Dendritic cell treated with granulocyte-macrophage colony-stimulating factor and Interleukin-4, amounts not matched to agents 40 ng/mL and 50 ng/mL, for 4 days (primary cell): ENCODE measurements at regions not wholly inside any gene's neighbourhood (a gene's known extent, or its start where the extent isn't known, plus 50 kb on each side); places are given as distances from the start of the nearest gene placed in this dataset.

Experiments used
- H3K27ac Mint-ChIP-seq: one replicate; pipeline ENCODE4 v1.8.0; 2022; ENCODE audit warnings: mild to moderate bottlenecking, mixed read lengths
- H3K27me3 Mint-ChIP-seq: one replicate; pipeline ENCODE4 v1.8.0; 2022; ENCODE audit warnings: mild to moderate bottlenecking, mixed read lengths
- H3K36me3 Mint-ChIP-seq: one replicate; pipeline ENCODE4 v1.8.0; 2022; ENCODE audit warnings: low read depth, mixed read lengths
- H3K4me1 Mint-ChIP-seq: one replicate; pipeline ENCODE4 v1.8.0; 2022; ENCODE audit warnings: low read depth, mixed read lengths
- H3K4me3 Mint-ChIP-seq: one replicate; pipeline ENCODE4 v1.8.0; 2022; ENCODE audit warnings: mild to moderate bottlenecking, moderate library complexity, mixed read lengths
- H3K9me3 Mint-ChIP-seq: one replicate; pipeline ENCODE4 v1.8.0; 2022; ENCODE audit warnings: mixed read lengths
- intact Hi-C: fragments of 100-400 bp; cut with micrococcal nuclease; formaldehyde crosslinking; loops from one replicate; pipeline ENCODE4 v1.15.0; 2022

GRCh38 chr4:65773636-65774035, 103.3 kb upstream of the EPHA5 start:
- intact Hi-C loops: no loop called here
- no peaks in the 10 kb centered on the region for H3K4me1 Mint-ChIP-seq
- H3K27ac Mint-ChIP-seq: no peak overlapping the region
- H3K27me3 Mint-ChIP-seq: no peaks in the 10 kb centered on the region
- no peaks in the 10 kb centered on the region for H3K36me3 Mint-ChIP-seq
- no peak overlapping the region for H3K4me3 Mint-ChIP-seq
- peaks cover 62% of the 10 kb centered on the region for H3K9me3 Mint-ChIP-seq

- H3K36me3 Mint-ChIP-seq: no peaks in the 10 kb centered on the region
- no peak overlapping the region for H3K4me3 Mint-ChIP-seq
- intact Hi-C loops: no loop called here
- no peaks in the 10 kb centered on the region for H3K4me1 Mint-ChIP-seq
- no peaks in the 10 kb centered on the region for H3K27me3 Mint-ChIP-seq
- no peaks in the 10 kb centered on the region for H3K9me3 Mint-ChIP-seq
- H3K27ac Mint-ChIP-seq: no peak overlapping the region
Measured at GRCh38 chr4:65747386-65747785, 77.1 kb upstream of the EPHA5 start.

- H3K4me3 Mint-ChIP-seq: no peak overlapping the region
- no peak overlapping the region for H3K27ac Mint-ChIP-seq
- no peaks in the 10 kb centered on the region for H3K27me3 Mint-ChIP-seq
- no peaks in the 10 kb centered on the region for H3K9me3 Mint-ChIP-seq
- no peaks in the 10 kb centered on the region for H3K36me3 Mint-ChIP-seq
- H3K4me1 Mint-ChIP-seq: no peaks in the 10 kb centered on the region
- intact Hi-C loops: no loop called here
Measured at GRCh38 chr4:65738134-65738533, 67.8 kb upstream of the EPHA5 start.

GRCh38 chr4:65737672-65738071, 67.4 kb upstream of the EPHA5 start:
- H3K27me3 Mint-ChIP-seq: no peaks in the 10 kb centered on the region
- no peaks in the 10 kb centered on the region for H3K4me1 Mint-ChIP-seq
- H3K36me3 Mint-ChIP-seq: no peaks in the 10 kb centered on the region
- no peaks in the 10 kb centered on the region for H3K9me3 Mint-ChIP-seq
- H3K27ac Mint-ChIP-seq: no peak overlapping the region
- intact Hi-C loops: no loop called here
- H3K4me3 Mint-ChIP-seq: no peak overlapping the region

GRCh38 chr4:65724973-65725372, 54.7 kb upstream of the EPHA5 start:
- H3K36me3 Mint-ChIP-seq: no peaks in the 10 kb centered on the region
- no peaks in the 10 kb centered on the region for H3K4me1 Mint-ChIP-seq
- H3K27me3 Mint-ChIP-seq: no peaks in the 10 kb centered on the region
- intact Hi-C loops: no loop called here
- H3K4me3 Mint-ChIP-seq: no peak overlapping the region
- H3K27ac Mint-ChIP-seq: no peak overlapping the region
- H3K9me3 Mint-ChIP-seq: peaks cover 24% of the 10 kb centered on the region
